GM08714 (cell line): ENCODE measurements at regions not wholly inside any gene's neighbourhood (a gene's known extent, or its start where the extent isn't known, plus 50 kb on each side); places are given as distances from the start of the nearest gene placed in this dataset.

Experiments
- H3K4me3 ChIP-seq: fragments of 200-500 bp; sonication (Bioruptor generic); 2 replicates; pipeline ENCODE4 v1.5.1; 2014; ENCODE audit warnings: mild to moderate bottlenecking, low read length, inconsistent platforms
- ZNF274 ChIP-seq: IDR thresholded peaks from 2 replicates; pipeline ENCODE4 v1.6.1; 2012; ENCODE audit warnings: mild to moderate bottlenecking, low read depth, low read length

- TF ChIP-seq ZNF274 = no peak
- no peak overlapping the region for H3K4me3 ChIP-seq
Observed at GRCh38 chr2:217075268-217076057, 215.6 kb upstream of the TNP1 start.

- TF ChIP-seq ZNF274 = no peak
- no peak overlapping the region for H3K4me3 ChIP-seq
Observed at GRCh38 chr2:217074576-217075255, 214.9 kb upstream of the TNP1 start.

- TF ChIP-seq ZNF274 = no peak
- H3K4me3 ChIP-seq = no peak overlapping the region
Observed at GRCh38 chr2:217071416-217071815, 211.6 kb upstream of the TNP1 start.

GRCh38 chr2:217070611-217071010, 210.7 kb upstream of the TNP1 start:
- no peak overlapping the region for H3K4me3 ChIP-seq
- TF ChIP-seq ZNF274 = no peak

GRCh38 chr2:217070043-217070430, 210.2 kb upstream of the TNP1 start:
- no peak overlapping the region for H3K4me3 ChIP-seq
- no peak for TF ChIP-seq ZNF274

GRCh38 chr2:217069263-217070042, 209.6 kb upstream of the TNP1 start:
- TF ChIP-seq ZNF274 = no peak
- no peak overlapping the region for H3K4me3 ChIP-seq

GRCh38 chr2:217068677-217069250, 208.9 kb upstream of the TNP1 start:
- no peak overlapping the region for H3K4me3 ChIP-seq
- TF ChIP-seq ZNF274 = no peak

GRCh38 chr2:217067787-217068186, 207.9 kb upstream of the TNP1 start:
- no peak for TF ChIP-seq ZNF274

GRCh38 chr2:217066510-217067270, 206.8 kb upstream of the TNP1 start:
- TF ChIP-seq ZNF274 = no peak
- no peak overlapping the region for H3K4me3 ChIP-seq

More at GRCh38 chr2:217067787-217068186, 207.9 kb upstream of the TNP1 start:
- no peak overlapping the region for H3K4me3 ChIP-seq

- TF ChIP-seq ZNF274 = no peak
- H3K4me3 ChIP-seq = no peak overlapping the region
Observed at GRCh38 chr2:217065695-217066405, 206.0 kb upstream of the TNP1 start.

GRCh38 chr2:217065012-217065290, 205.1 kb upstream of the TNP1 start:
- H3K4me3 ChIP-seq = no peak overlapping the region
- no peak for TF ChIP-seq ZNF274

- TF ChIP-seq ZNF274 = no peak
- no peak overlapping the region for H3K4me3 ChIP-seq
Observed at GRCh38 chr2:217064234-217065011, 204.6 kb upstream of the TNP1 start.
